ENCODE measurements at regions not wholly inside any gene's neighbourhood (a gene's known extent, or its start where the extent isn't known, plus 50 kb on each side); places are given as distances from the start of the nearest gene placed in this dataset.
"Not testable (repeated sequence)": the region's sequence is repeated elsewhere in the genome, so short reads cannot be mapped to it uniquely, and the experiment has no call there.

- no peak for DNase-seq
These were observed 52.2 kb upstream of the ABCA1 start for GRCh38 chr9:104980039-104980654.

GRCh38 chr9:104981543-104982129, 53.7 kb upstream of the ABCA1 start:
- no peak for DNase-seq

DNA sequence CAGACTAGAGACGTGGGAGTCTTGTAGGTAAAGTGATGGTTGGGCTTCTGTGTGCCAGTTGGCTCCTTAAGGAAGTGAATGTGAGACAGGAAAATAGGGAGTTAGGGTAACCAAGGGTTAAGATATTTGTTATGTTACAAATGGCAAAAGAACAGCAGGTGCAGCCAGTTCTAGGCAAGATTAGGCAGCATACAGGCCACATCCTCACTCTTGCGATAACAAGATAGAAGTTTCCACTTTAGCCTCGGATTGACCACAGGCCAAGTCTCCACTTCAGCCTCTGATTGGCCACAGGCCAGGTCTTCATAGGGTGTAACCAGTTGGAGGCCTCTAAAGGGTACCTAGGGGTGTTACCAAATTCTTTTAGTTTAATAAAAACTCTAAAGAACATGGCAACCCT, 54.6 kb upstream of the ABCA1 start:
- DNase-seq = no peak

GRCh38 chr9:104983491-104983890, 55.5 kb upstream of the ABCA1 start:
- no peak for DNase-seq

DNA sequence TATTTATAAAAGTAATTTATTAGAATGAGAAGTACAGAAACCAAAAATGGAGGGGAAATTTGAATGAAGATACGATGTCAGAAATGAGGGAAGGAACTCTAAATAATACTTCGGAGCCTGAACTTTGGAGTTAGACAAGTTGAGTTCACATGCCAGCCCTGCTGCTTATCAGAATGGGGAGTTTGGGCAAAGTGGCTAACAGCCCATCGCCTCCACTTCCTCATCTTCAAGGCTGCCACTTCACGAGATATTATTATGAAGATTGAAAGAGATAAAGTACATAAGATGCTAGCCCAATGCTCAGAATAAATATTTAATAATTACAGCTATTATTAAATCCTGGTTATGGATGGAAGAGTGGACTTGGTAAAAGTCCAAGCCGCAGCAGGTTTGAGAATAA, 56.2 kb upstream of the ABCA1 start:
- DNase-seq = no peak

- DNase-seq = no peak
These were observed 56.6 kb upstream of the ABCA1 start for GRCh38 chr9:104984542-104984941.

GRCh38 chr9:104984948-104985347, 57.0 kb upstream of the ABCA1 start:
- no peak for DNase-seq

DNA sequence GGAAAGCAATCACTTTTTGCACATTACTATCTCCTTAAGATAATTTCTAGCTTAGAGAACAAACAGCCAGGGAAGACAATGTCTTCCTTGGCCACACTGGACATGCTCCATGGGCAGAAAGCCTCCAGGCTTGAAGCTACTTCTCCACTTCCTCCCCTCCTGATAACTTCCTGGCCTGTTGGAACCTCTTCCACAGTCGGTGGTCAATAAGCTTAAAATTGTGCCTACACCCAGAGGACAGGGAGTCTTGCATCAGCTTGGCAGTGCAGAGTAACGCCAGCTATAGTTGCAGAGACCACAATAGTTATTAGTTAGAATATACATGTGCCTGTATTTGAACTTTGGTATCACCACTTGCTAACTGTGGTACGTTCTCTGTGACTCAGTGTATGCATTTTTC, 58.1 kb upstream of the ABCA1 start:
- no peak for DNase-seq

DNA sequence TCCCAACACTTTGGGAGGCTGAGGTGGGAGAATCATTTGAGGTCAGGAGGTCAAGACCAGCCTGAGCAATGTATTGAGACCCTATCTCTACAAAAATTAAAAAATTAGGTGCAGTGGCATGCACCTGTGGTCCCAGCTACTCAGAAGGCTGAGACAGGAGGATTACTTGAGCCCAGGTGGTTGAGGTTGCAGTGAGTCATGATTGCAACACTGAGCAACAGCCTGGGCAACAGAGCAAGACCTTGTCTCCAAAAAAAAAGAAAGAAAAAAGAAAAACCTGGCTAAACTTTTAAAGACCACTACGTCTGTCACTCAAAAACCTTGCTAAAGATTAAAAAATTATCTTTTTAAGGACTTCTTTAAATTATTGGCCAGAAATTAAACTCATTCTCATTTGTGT, 59.8 kb upstream of the ABCA1 start:
- DNase-seq = no peak

DNA sequence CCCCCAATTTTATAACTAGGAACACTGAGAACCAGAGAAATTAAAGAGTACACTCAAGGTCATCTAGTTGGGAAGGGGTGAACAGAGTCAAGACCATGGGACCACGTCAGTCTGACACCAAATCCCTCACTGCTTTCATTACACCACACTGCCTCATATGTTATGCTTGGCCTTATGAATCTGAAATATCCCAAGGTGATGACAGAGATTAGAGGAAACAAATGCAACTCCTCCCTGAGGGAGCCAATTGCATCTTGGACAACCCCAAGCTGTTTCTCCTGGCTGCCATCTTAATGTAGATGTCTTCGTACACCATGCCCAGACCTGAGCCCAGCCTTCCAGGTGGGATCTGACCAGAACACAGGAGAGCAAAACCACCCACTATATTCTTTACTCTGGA, 60.6 kb upstream of the ABCA1 start:
- no peak for DNase-seq

GRCh38 chr9:104991144-104991953, 63.4 kb upstream of the ABCA1 start:
- DNase-seq = peak; percentile 74

GRCh38 chr9:104992659-104993058, 64.7 kb upstream of the ABCA1 start:
- no peak for DNase-seq

GRCh38 chr9:104993291-104993963, 65.5 kb upstream of the ABCA1 start:
- DNase-seq = no peak

DNA sequence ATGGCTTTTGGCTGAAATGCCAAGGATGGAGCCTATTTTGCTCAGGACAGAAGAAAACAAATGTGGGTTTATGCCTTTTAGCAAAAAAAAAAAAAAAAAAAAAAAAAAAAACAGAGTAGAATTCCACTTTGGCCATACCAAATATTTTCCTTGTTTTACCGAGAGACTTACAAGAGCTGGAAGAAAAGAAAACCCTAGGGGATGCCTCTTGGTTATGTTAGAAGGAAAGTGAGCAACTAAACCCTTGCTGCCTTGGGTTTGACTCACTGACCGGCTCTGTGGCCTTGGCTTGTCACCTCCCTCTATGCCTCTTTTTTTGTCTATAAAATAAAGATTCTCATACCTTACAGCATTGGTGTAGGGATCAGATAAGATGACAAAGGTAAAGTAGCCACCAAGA, 69.6 kb upstream of the ABCA1 start:
- no peak for DNase-seq

DNA sequence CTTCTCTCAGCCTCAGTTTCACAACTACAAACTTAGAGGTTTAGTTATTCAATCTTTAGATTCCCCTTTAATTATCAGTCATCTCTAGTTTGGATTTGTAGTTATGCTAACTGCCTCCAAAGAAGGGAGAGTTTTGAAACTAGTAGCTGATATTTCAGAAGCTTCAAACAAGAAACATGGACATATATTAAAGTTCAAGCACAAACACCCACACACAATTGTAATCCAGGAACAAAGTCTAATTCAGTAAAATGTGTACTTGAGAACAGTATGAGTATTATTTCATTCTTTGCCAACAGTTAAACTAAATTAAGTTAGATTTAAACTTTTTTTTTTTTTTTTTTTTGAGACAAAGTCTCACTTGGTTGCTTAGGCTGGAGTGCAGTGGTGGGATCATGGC, 71.2 kb upstream of the ABCA1 start:
- no peak for DNase-seq

- not testable (repeated sequence) for DNase-seq
These were observed 72.6 kb upstream of the ABCA1 start for GRCh38 chr9:105000529-105000928.

DNA sequence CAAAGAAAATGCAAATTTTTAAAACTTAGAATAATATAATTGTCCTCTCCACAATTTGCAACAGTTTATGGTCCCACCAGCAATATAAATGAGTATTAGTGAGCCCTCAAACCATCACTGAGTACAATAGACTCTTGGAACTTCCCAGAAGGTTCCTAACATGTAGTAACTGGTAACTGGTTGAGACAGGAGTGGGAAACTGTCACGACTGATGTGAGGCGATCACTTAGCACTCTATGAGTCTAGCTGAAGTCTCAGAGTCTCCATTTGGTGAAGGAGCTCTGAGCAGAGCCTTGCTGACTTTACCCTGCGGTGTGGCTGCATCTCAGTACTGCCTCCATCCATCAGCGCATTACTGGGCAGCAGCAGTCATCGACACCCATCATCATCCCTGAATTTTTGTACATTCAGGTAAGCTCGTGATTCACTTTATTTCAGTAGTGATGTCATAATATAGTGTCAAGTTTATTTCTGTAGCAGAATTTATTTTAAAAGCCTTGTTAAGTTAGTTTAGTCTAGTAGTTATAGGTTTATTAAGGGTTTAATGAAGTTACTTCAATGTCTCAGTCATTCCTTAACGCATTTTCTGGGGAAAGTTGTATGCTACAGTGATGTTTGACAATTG, 76.6 kb upstream of the ABCA1 start:
- no peak for DNase-seq

DNA sequence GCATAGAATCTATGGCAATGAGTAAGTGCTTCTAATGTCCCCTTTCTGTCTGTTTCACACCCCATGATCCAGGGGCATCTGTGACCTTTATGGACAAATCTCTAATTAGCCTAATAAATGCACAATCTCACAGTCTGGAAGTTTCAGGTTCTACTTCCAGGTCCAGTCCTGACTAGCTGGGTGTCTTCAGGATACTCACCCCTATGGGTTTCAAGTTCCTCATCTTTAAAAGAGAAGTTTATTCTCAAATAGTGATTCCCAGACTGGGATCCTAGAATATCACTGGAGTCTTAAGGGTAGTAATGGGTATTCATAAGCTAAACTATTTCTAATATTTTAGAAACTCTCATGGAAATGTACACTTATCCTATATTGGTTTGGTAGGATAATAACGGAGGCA, 77.2 kb upstream of the ABCA1 start:
- DNase-seq = no peak

- no peak for DNase-seq
These were observed 78.6 kb upstream of the ABCA1 start for GRCh38 chr9:105006514-105006913.

- no peak for DNase-seq
These were observed 79.2 kb upstream of the ABCA1 start for GRCh38 chr9:105007143-105007542.

- not testable (repeated sequence) for DNase-seq
These were observed 82.1 kb upstream of the ABCA1 start for GRCh38 chr9:105010089-105010488.

DNA sequence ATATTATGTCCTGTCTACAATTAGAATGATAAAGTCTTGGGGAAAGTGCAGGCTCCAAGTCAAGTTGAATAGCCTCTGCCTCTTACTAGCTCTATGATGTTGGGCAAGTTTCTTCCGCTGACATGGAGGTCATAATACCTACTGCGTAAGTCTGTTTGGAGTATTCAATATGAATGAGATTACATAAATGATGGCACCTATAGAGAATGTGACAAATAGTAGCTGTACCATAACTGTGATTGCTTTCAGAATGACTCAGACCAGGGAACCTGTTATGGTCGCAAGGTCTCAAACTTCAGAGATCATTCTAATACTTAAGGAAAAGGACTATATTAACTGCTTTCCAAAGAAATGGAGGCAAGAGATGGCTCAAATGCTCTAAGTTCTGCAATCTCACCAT, 94.0 kb upstream of the ABCA1 start:
- no peak for DNase-seq

DNA sequence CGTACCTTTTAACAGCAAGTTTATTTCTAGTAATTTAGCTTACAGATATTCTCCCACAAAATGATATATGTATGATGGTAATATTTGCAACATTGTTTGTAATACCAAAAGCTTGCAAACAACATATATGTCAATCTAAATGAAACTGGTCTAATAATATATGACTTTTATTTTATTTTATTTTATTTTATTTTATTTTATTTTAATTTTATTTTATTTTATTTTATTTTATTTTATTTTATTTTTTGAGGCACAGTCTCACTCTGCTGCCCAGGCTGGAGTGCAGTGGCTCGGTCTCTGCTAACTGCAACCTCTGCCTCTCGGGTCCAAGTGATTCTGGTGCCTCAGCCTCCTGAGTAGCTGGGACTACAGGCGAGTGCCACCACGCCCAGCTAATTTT, 94.6 kb upstream of the ABCA1 start:
- not testable (repeated sequence) for DNase-seq
